ENCODE measurements at regions not wholly inside any gene's neighbourhood (a gene's known extent, or its start where the extent isn't known, plus 50 kb on each side); places are given as distances from the start of the nearest gene placed in this dataset.
"Not testable (repeated sequence)": the region's sequence is repeated elsewhere in the genome, so short reads cannot be mapped to it uniquely, and the experiment has no call there.

DNA sequence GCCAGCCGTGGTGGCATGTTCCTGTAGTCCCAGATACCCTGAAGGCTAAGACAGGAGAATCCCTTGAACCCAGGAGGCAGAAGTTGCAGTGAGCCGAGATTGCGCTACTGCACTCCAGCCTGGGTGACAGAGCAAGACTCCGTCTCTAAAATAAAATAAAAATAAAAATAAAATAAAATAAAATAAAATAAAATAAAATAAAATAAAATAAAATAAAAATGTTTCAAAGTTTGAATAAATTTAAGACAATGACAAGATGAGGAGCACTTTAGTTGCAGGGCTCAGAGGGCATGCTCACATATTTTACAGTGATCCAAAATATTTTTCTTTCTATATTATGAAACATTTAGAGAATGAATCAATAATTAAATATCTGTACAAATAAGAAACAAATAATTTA is 374.3 kb upstream of the ARRDC3 start:
- RAD21 ChIA-PET (ENCODE audit: unreplicated experiment); H3K4me2 ChIP-seq (ENCODE audit: control insufficient read depth, insufficient read depth); in situ Hi-C loops (cut with MboI); intact Hi-C loops (cut with micrococcal nuclease; ENCODE audit: unreplicated experiment); H3K36me3 ChIP-seq (ENCODE audit: control insufficient read depth in 2 of 2, insufficient read depth in 2 of 2, low read length in 1 of 2); CTCF ChIA-PET; H3K9ac ChIP-seq (ENCODE audit: control insufficient read depth, insufficient read depth, low read length); BruUV-seq (replicated peaks); H3K27ac ChIP-seq (ENCODE audit: control insufficient read depth, insufficient read depth); H4K20me1 ChIP-seq (ENCODE audit: control insufficient read depth, insufficient read depth); H2AFZ ChIP-seq (ENCODE audit: control insufficient read depth, low read depth, low read length); ATAC-seq; H3K4me1 ChIP-seq (ENCODE audit: control insufficient read depth, insufficient read depth, low read length); H3K4me3 ChIP-seq; H3K27me3 ChIP-seq (replicated peaks in 1 of 2; ENCODE audit: control insufficient read depth in 2 of 2, insufficient read depth in 2 of 2, low read length in 1 of 2); H3K79me2 ChIP-seq (ENCODE audit: control insufficient read depth, insufficient read depth, low read length); POLR2A ChIA-PET; FAIRE-seq; DNase-seq (ENCODE audit: low read depth, low spot score); H3K9me3 ChIP-seq (replicated peaks; ENCODE audit: control insufficient read depth, insufficient read depth, low read length): not testable (repeated sequence)
- 43% methylated on average over 4 of the region's 4 CpGs for WGBS (ENCODE audit: insufficient coverage, insufficient replicate concordance, low lambda C conversion rate, missing lambda C conversion rate)
- SMC1A ChIA-PET (ENCODE audit: uncharacterized antibody, unreplicated experiment), result interaction anchor here (0.7 kb wide), 1 partner anchor 45 kb away, joined by 3 read pairs; no protein-coding TSS in a partner anchor

DNA sequence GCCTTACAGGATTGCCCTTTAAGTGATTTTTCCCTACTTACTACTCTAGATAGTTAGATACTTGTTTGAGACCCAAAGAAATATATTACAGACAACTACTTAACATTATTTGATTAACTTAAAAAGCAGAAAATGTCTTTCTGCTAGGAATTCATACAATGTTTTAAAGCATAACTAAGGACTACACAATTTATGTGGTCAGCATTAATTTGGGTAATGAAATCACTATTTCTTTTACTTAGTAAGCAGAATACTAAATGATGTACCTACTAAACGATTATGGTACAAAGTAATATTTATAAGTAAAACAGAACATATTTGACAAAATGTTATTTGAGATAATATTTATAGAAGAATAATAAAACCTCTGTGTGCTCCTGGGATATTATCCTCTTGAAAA is 371.9 kb upstream of the ARRDC3 start:
- ChIA-PET CTCF (no interaction called here), SMC1A (ENCODE audit: uncharacterized antibody, unreplicated experiment) (no interaction called here), RAD21 (ENCODE audit: unreplicated experiment) (no interaction called here), POLR2A (no interaction called here)
- Histone ChIP-seq H3K27me3 (replicated peaks in 1 of 2; ENCODE audit: control insufficient read depth in 2 of 2, insufficient read depth in 2 of 2, low read length in 1 of 2) (no peaks in the 10 kb centered on the region), H4K20me1 (ENCODE audit: control insufficient read depth, insufficient read depth) (no peaks in the 10 kb centered on the region), H3K9me3 (replicated peaks; ENCODE audit: control insufficient read depth, insufficient read depth, low read length) (no peaks in the 10 kb centered on the region), H3K36me3 (ENCODE audit: control insufficient read depth in 2 of 2, insufficient read depth in 2 of 2, low read length in 1 of 2) (no peaks in the 10 kb centered on the region), H3K79me2 (ENCODE audit: control insufficient read depth, insufficient read depth, low read length) (no peaks in the 10 kb centered on the region), H2AFZ (ENCODE audit: control insufficient read depth, low read depth, low read length) (no peak overlapping the region), H3K4me2 (ENCODE audit: control insufficient read depth, insufficient read depth) (no peak overlapping the region), H3K27ac (ENCODE audit: control insufficient read depth, insufficient read depth) (no peak overlapping the region), H3K4me1 (ENCODE audit: control insufficient read depth, insufficient read depth, low read length) (no peaks in the 10 kb centered on the region), H3K4me3 (no peak overlapping the region), H3K9ac (ENCODE audit: control insufficient read depth, insufficient read depth, low read length) (no peak overlapping the region)
- WGBS (ENCODE audit: insufficient coverage, insufficient replicate concordance, low lambda C conversion rate, missing lambda C conversion rate), result 0% methylated on average over 1 of the region's 1 CpG
- TF ChIP-seq, protein P1, sequence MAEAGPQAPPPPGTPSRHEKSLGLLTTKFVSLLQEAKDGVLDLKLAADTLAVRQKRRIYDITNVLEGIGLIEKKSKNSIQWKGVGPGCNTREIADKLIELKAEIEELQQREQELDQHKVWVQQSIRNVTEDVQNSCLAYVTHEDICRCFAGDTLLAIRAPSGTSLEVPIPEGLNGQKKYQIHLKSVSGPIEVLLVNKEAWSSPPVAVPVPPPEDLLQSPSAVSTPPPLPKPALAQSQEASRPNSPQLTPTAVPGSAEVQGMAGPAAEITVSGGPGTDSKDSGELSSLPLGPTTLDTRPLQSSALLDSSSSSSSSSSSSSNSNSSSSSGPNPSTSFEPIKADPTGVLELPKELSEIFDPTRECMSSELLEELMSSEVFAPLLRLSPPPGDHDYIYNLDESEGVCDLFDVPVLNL (IDR thresholded peaks at IDR 0.05; ENCODE audit: low read depth, low read length), result no peak
- TF ChIP-seq, protein P2, sequence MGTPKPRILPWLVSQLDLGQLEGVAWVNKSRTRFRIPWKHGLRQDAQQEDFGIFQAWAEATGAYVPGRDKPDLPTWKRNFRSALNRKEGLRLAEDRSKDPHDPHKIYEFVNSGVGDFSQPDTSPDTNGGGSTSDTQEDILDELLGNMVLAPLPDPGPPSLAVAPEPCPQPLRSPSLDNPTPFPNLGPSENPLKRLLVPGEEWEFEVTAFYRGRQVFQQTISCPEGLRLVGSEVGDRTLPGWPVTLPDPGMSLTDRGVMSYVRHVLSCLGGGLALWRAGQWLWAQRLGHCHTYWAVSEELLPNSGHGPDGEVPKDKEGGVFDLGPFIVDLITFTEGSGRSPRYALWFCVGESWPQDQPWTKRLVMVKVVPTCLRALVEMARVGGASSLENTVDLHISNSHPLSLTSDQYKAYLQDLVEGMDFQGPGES (IDR thresholded peaks at IDR 0.05), result no peak
- no peak for TF ChIP-seq STAT1 (conservative IDR thresholded peaks at IDR 0.05)
- TF ChIP-seq, protein P3, sequence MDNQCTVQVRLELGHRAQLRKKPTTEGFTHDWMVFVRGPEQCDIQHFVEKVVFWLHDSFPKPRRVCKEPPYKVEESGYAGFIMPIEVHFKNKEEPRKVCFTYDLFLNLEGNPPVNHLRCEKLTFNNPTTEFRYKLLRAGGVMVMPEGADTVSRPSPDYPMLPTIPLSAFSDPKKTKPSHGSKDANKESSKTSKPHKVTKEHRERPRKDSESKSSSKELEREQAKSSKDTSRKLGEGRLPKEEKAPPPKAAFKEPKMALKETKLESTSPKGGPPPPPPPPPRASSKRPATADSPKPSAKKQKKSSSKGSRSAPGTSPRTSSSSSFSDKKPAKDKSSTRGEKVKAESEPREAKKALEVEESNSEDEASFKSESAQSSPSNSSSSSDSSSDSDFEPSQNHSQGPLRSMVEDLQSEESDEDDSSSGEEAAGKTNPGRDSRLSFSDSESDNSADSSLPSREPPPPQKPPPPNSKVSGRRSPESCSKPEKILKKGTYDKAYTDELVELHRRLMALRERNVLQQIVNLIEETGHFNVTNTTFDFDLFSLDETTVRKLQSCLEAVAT (IDR thresholded peaks at IDR 0.05), result no peak
- no peak for ATAC-seq
- in situ Hi-C loops (cut with MboI) (no loop called here), intact Hi-C loops (cut with micrococcal nuclease; ENCODE audit: unreplicated experiment) (no loop called here)
- no peak for FAIRE-seq
- DNase-seq (ENCODE audit: low read depth, low spot score), result no peak
- BruUV-seq (replicated peaks), result no TSS peak

DNA sequence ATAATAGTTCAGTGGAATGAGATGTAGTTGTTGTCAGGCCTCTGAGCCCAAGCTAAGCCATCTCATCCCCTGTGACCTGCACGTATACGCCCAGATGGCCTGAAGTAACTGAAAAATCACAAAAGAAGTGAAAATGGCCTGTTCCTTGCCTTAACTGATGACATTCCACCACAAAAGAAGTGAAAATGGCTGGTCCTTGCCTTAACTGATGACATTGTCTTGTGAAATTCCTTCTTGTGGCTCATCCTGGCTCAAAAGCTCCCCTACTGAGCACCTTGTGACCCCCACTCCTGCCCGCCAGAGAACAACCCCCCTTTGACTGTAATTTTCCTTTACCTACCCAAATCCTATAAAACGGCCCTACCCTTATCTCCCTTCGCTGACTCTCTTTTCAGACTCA is 361.4 kb upstream of the ARRDC3 start:
- H3K9me3 ChIP-seq (replicated peaks; ENCODE audit: control insufficient read depth, insufficient read depth, low read length); DNase-seq (ENCODE audit: low read depth, low spot score); H3K36me3 ChIP-seq (ENCODE audit: control insufficient read depth in 2 of 2, insufficient read depth in 2 of 2, low read length in 1 of 2); ATAC-seq; H3K4me1 ChIP-seq (ENCODE audit: control insufficient read depth, insufficient read depth, low read length); H4K20me1 ChIP-seq (ENCODE audit: control insufficient read depth, insufficient read depth); H3K9ac ChIP-seq (ENCODE audit: control insufficient read depth, insufficient read depth, low read length); RAD21 ChIA-PET (ENCODE audit: unreplicated experiment); SMC1A ChIA-PET (ENCODE audit: uncharacterized antibody, unreplicated experiment); CTCF ChIA-PET; H3K4me2 ChIP-seq (ENCODE audit: control insufficient read depth, insufficient read depth); H3K79me2 ChIP-seq (ENCODE audit: control insufficient read depth, insufficient read depth, low read length); in situ Hi-C loops (cut with MboI); FAIRE-seq; H2AFZ ChIP-seq (ENCODE audit: control insufficient read depth, low read depth, low read length); H3K27me3 ChIP-seq (replicated peaks in 1 of 2; ENCODE audit: control insufficient read depth in 2 of 2, insufficient read depth in 2 of 2, low read length in 1 of 2); intact Hi-C loops (cut with micrococcal nuclease; ENCODE audit: unreplicated experiment); H3K4me3 ChIP-seq; POLR2A ChIA-PET; H3K27ac ChIP-seq (ENCODE audit: control insufficient read depth, insufficient read depth); BruUV-seq (replicated peaks): not testable (repeated sequence)
- WGBS (ENCODE audit: insufficient coverage, insufficient replicate concordance, low lambda C conversion rate, missing lambda C conversion rate), result 30% methylated on average over 4 of the region's 5 CpGs

Data from GM12878 (cell line).